Small intestine (tissue), 7 donors: ENCODE measurements at regions not wholly inside any gene's neighbourhood (a gene's known extent, or its start where the extent isn't known, plus 50 kb on each side); places are given as distances from the start of the nearest gene placed in this dataset.

ENCODE experiments used
- DNase-seq, 2 donors: peaks; one replicate each; pipeline versions ENCODE4 v3.0.0 to v3.0.0-alpha.2; 2013
- FAIRE-seq: peaks from 2 replicates; lab custom pipeline; 2012; peaks lifted over from hg19 to GRCh38; lab: Jason Lieb, UNC
- H3K27ac ChIP-seq, 3 donors: one replicate each; pipeline ENCODE4 v1.5.1; 2013; ENCODE audit warnings: low read length in 2 of 3, mild to moderate bottlenecking in 2 of 3, control low read depth in 1 of 3, inconsistent platforms in 1 of 3, low read depth in 1 of 3, moderate library complexity in 1 of 3
- H3K27me3 ChIP-seq, 3 donors: one replicate each; pipeline ENCODE4 v1.6.1; 2013; ENCODE audit warnings: low read length in 3 of 3, inconsistent platforms in 1 of 3; ENCODE audit not compliant: control insufficient read depth in 3 of 3, insufficient read depth in 3 of 3
- H3K36me3 ChIP-seq, 3 donors: one replicate each; pipeline ENCODE4 v1.6.1; 2013; ENCODE audit warnings: low read length in 3 of 3, inconsistent platforms in 1 of 3, low read depth in 1 of 3, mild to moderate bottlenecking in 1 of 3, moderate library complexity in 1 of 3; ENCODE audit not compliant: control insufficient read depth in 3 of 3, insufficient read depth in 2 of 3
- H3K4me1 ChIP-seq, 3 donors: one replicate each; pipeline ENCODE4 v1.6.1; 2013; ENCODE audit warnings: low read length in 2 of 3, inconsistent platforms in 1 of 3, low read depth in 1 of 3, mild to moderate bottlenecking in 1 of 3, moderate library complexity in 1 of 3; ENCODE audit not compliant: control insufficient read depth in 3 of 3, insufficient read depth in 2 of 3
- H3K4me3 ChIP-seq, 3 donors: one replicate each; pipeline ENCODE4 v1.5.1; 2013; ENCODE audit warnings: low read length in 3 of 3, control low read depth in 1 of 3, inconsistent platforms in 1 of 3, low read depth in 1 of 3, mild to moderate bottlenecking in 1 of 3, moderate library complexity in 1 of 3
- H3K9me3 ChIP-seq, 2 donors: one replicate each; pipeline ENCODE4 v1.6.1; 2013; ENCODE audit warnings: low read depth in 1 of 2, low read length in 1 of 2; ENCODE audit not compliant: control insufficient read depth in 2 of 2, insufficient read depth in 1 of 2
- WGBS, 3 donors: extraction: QIAGEN DNeasy Blood & Tissue Kit; methylation state at CpG; one replicate each; pipeline ENCODE4 v1.1.7; 2013; 5-methylcytosine and 5-hydroxymethylcytosine counted together
- donor health status: healthy with polysubstance abuse.
- donor health status: control.
- donor health status: control.
- donor health status: Bipolar disorder and iron deficiency.
- donor health status: healthy.

DNA sequence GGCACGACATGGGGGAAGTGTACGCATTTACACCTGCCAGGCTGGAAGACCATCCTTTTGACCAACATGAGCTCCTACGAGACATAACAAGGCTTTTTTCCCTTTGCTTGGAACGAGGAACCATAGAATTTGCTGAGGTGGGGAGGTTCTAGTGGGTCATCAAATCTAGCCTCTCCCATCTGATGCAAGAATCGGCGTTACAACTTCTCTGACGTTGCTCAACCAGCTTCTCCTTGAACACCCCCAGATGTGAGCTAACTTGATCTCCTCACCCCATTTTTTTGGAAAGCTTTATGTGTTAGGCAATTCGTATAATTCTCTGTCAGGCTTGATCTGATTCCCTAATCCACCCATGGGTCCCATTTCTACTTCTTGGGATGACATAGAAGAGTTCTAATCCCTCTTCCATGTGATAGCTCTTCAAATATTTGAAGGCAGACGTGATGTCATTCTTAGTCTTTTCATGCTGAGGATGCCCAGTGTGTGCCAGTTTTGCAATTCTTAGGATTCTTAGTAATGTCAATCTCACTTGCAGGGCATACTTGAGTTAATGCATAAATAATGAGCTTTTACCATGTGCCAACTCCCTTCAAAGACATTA lies 163.6 kb upstream of the PARP11 start:
- WGBS, 3 donors = 68 to 90% (median 86%) methylated on average over 9 of the region's 9 CpGs
- no peaks in the 10 kb centered on the region for H3K27me3 ChIP-seq
- FAIRE-seq = no peak
- H3K9me3 ChIP-seq = no peaks in the 10 kb centered on the region
- peaks cover 0 to 57% (median 7%) of the 10 kb centered on the region in 3 donors for H3K4me1 ChIP-seq
- H3K36me3 ChIP-seq = no peaks in the 10 kb centered on the region
- H3K27ac ChIP-seq = no peak overlapping the region
- no peak for DNase-seq
- no peak overlapping the region for H3K4me3 ChIP-seq

DNA sequence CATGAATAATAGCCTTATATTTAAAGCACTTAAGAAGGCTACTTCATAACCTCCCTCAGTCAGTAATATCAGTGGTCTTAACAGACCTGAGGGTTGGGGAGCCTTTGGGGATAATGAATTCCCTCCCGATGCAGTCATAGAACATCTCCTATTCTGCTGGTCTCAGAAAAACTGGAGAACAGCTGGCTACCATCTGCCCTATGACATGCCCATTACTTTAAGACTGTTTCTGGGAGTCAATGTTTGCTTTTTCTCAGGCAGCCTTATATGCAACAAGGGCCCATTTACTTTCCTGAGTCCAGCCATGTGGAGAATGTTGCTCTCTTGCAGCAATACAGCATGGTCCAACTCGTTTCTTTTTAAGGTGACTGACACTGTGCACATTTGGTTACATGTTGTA lies 161.7 kb upstream of the PARP11 start:
- H3K9me3 ChIP-seq = no peaks in the 10 kb centered on the region
- FAIRE-seq = no peak
- WGBS, 3 donors = 50 to 63% (median 58%) methylated on average over 2 of the region's 2 CpGs
- peak in 1 of 2 donors; percentile 36 for DNase-seq
- H3K27me3 ChIP-seq = no peaks in the 10 kb centered on the region
- H3K4me3 ChIP-seq = no peak overlapping the region
- H3K36me3 ChIP-seq = no peaks in the 10 kb centered on the region
- H3K4me1 ChIP-seq = peaks cover 3 to 67% (median 7%) of the 10 kb centered on the region in 3 donors
- H3K27ac ChIP-seq = peak overlapping the region in 1 of 3 donors; percentile 54

DNA sequence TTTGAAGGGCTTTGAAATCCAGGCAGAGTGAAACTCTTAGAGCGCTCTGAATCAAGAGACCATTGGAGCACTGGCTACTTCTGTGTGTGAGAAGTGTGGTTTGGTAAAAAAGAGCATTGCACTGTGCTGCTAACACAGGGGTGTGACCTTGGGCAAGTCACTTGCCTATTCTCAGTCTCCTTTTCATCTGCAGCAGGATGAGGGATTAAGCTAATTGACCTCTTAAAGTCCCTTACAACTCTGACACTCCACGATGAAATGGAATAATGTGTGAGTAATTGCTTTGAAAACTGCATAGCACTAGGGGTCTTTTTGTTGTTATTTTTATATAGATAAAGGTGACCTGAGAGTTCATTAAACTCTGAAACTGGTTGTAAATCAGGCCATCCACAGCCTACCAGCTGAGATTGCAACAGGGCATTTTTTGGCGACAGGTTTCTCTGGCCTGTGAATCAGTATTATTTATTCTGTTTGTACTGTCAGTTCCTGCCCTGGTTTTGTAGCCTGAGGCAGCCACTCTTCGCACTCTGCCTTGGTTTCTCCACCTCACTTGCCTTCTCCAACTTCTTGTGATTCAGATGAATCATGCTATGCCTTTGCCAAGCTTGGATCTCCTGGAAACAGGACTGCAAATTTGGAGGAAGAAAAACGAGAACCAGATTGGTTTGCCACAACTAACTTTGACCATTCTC lies 159.9 kb upstream of the PARP11 start:
- WGBS, 3 donors = 71 to 78% (median 77%) methylated on average over 5 of the region's 5 CpGs
- no peaks in the 10 kb centered on the region for H3K27me3 ChIP-seq
- H3K36me3 ChIP-seq = no peaks in the 10 kb centered on the region
- FAIRE-seq (no peak), DNase-seq (no peak)
- no peaks in the 10 kb centered on the region for H3K9me3 ChIP-seq
- no peak overlapping the region for H3K4me3 ChIP-seq
- no peak overlapping the region for H3K27ac ChIP-seq
- H3K4me1 ChIP-seq = peaks cover 3 to 64% (median 3%) of the 10 kb centered on the region in 3 donors

DNA sequence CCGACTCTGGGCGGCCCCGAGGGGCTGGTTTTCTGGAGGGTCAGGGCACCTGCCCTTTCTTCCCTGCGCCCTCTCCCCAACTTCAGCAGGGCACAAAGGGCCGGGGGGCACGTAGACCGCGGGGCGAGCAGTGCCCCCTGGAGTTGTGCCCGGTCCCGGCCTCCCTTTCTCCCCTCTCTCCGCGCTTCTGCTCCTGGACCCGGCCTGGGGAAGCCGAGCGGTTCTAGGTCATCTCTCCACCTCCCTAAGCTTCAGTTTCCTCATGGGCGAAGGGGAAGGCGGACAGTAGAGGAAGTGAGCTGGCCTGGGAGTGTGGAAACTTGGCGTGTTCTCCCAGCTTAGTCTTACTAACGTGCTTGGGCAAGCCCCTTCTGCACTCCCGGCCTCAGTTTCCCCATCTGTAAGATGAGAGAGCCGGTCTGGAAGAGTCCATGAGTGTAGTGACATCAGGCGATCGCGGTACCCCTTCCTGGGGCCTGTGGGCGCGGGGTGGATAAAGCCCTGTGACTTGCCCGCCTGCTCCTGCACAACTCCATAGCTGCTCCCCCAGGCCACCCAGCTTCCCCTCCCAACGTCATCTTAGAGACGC lies 158.6 kb upstream of the PARP11 start:
- no peak for DNase-seq
- Histone ChIP-seq H3K27ac (peak overlapping the region in 2 of 3 donors; percentile 0 to 85), H3K27me3 (no peaks in the 10 kb centered on the region), H3K4me3 (peak overlapping the region in 1 of 3 donors; percentile 27), H3K9me3 (no peaks in the 10 kb centered on the region), H3K4me1 (peaks cover 4 to 63% (median 8%) of the 10 kb centered on the region in 3 donors), H3K36me3 (no peaks in the 10 kb centered on the region)
- FAIRE-seq = no peak
- 58 to 64% (median 63%) methylated on average over 22 to 30 of the region's 30 CpGs for WGBS, 3 donors

DNA sequence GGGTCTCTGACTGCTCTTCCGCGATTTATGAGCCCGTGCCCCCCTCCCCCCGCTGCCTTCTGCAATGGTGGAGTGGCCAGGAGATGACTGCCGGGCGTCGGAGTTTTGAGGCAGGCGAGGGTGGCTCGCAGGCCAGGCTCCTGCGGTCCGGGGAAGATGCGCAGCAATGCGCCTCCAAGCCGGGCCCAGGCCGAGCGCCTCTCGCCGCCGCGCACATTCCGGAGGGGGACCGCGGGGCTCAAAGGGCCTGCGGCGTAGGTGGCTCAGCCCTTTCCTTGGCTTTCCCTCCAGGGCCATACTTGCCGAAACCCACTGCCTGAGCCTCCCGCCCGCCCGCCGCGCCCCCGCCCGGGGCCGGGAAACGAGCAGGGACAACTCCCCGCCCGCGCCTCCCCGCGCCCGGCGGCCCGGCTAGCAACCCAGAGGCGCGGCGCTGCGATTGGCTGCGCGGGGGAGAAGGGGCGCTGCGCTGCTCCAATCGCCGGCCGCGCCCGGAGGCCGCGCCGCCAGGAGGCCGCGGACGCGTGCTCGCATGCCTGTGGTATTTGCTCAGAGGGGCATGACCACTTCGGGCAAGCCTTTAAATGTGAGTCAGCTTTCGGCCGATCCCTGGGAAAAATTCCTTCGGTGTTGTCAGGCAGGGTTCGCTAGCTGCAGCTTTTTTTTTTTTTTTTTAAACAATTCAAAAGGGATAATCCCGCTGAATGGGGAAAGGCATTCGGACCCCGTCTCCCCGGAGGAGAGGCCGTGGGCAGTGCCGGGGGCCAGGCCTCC lies 157.9 kb upstream of the PARP11 start:
- DNase-seq = peak; percentile 90 to 97
- peak overlapping the region in 2 of 3 donors; percentile 83 to 85 for H3K27ac ChIP-seq

DNA sequence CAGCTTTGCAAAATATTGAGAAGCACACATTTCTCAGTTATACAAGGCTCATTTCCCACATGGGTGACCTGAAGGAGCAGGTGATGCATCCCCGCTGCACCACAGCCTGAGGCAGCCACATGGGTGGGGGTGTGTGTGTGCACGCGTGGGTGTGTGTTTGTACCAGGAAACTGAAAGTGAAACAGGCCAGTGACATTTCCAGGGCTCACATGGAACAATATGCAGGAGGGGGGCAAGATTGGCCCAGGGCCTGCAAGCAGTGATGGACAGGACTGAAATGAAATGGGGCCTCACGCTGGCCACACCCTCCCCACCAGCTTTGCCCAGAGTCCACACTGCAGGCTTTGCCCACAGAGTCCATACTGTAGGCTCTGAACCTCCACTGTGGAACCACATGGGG lies 154.2 kb upstream of the PARP11 start:
- FAIRE-seq = no peak
- peak; percentile 59 to 65 for DNase-seq
- Histone ChIP-seq H3K4me1 (peaks cover 4 to 43% (median 8%) of the 10 kb centered on the region in 3 donors), H3K36me3 (no peaks in the 10 kb centered on the region), H3K4me3 (no peak overlapping the region), H3K27me3 (no peaks in the 10 kb centered on the region), H3K9me3 (no peaks in the 10 kb centered on the region), H3K27ac (no peak overlapping the region)
- 14 to 35% (median 33%) methylated on average over 4 of the region's 4 CpGs for whole genome bisulfite sequencing, 3 donors

More for the DNA sequence above, 157.9 kb upstream of the PARP11 start:
- H3K4me3 ChIP-seq = peak overlapping the region in 2 of 3 donors; percentile 41 to 45
- H3K36me3 ChIP-seq = no peaks in the 10 kb centered on the region
- FAIRE-seq = no peak
- no peaks in the 10 kb centered on the region for H3K9me3 ChIP-seq
- H3K27me3 ChIP-seq = no peaks in the 10 kb centered on the region
- WGBS, 3 donors = 1 to 2% (median 2%) methylated on average over 62 to 75 of the region's 75 CpGs
- H3K4me1 ChIP-seq = peaks cover 4 to 58% (median 8%) of the 10 kb centered on the region in 3 donors

DNA sequence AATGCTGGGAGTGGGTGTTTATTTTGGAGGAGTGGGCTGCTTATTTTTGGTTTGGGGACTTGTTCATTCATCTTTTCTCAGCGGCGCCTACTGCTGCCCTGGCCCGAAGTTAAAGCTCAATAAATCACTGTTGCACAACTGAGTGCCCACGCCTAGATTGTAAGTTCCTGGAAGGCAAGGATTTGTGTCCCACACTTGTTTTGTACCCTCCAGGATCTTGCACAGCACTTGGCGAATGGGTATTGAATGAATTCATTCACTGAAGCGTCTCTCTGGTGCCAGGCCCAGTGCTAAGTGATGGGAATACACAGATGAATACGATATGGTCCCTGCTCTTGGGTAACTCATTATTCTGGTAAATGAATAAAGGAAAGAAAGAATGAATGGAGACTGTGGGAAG lies 153.3 kb upstream of the PARP11 start:
- H3K27me3 ChIP-seq = no peaks in the 10 kb centered on the region
- no peak overlapping the region for H3K4me3 ChIP-seq
- H3K4me1 ChIP-seq = peaks cover 4 to 36% (median 6%) of the 10 kb centered on the region in 3 donors
- DNase-seq (no peak), FAIRE-seq (no peak)
- 54 to 81% (median 77%) methylated on average over 7 of the region's 7 CpGs for WGBS, 3 donors
- H3K9me3 ChIP-seq = no peaks in the 10 kb centered on the region
- H3K36me3 ChIP-seq = no peaks in the 10 kb centered on the region
- H3K27ac ChIP-seq = no peak overlapping the region

DNA sequence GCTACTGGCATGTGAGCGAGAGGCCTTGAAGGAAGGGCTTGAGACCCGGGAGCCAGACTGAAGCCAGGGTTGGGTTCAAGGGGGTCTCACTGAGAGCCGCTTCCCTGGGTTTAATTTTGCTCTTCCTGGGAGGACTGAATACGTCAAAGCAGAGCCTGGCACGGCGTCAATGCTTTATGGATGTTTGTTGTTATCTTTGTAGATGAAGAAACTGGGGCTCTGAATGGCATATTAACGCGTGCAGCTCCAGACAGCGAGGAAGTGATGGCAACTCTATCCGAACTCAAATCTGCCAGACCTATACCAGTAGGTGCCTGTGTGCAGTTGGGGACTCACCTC lies 152.8 kb upstream of the PARP11 start:
- H3K4me3 ChIP-seq = no peak overlapping the region
- 42 to 64% (median 46%) methylated on average over 10 of the region's 10 CpGs for WGBS, 3 donors
- no peak overlapping the region for H3K27ac ChIP-seq
- H3K27me3 ChIP-seq = no peaks in the 10 kb centered on the region
- H3K9me3 ChIP-seq = no peaks in the 10 kb centered on the region
- peaks cover 4 to 35% (median 6%) of the 10 kb centered on the region in 3 donors for H3K4me1 ChIP-seq
- H3K36me3 ChIP-seq = no peaks in the 10 kb centered on the region
- DNase-seq = no peak
- no peak for FAIRE-seq
